ENCODE measurements at regions not wholly inside any gene's neighbourhood (a gene's known extent, or its start where the extent isn't known, plus 50 kb on each side); places are given as distances from the start of the nearest gene placed in this dataset.

- no peak overlapping the region for H3K4me3 Mint-ChIP-seq
- DNase-seq = no peak
- peaks cover 8% of the 10 kb centered on the region for H3K4me1 Mint-ChIP-seq
- no peaks in the 10 kb centered on the region for H3K36me3 Mint-ChIP-seq
- H3K27me3 Mint-ChIP-seq = peaks cover 13% of the 10 kb centered on the region
- no peak overlapping the region for H3K27ac Mint-ChIP-seq
- H3K9me3 Mint-ChIP-seq = no peaks in the 10 kb centered on the region
Observed at GRCh38 chr2:42905341-42906110, 113.1 kb upstream of the HAAO start.

- no peaks in the 10 kb centered on the region for H3K9me3 Mint-ChIP-seq
- no peak for DNase-seq
- H3K36me3 Mint-ChIP-seq = no peaks in the 10 kb centered on the region
- H3K27ac Mint-ChIP-seq = no peak overlapping the region
- H3K27me3 Mint-ChIP-seq = peaks cover 13% of the 10 kb centered on the region
- no peak overlapping the region for H3K4me3 Mint-ChIP-seq
- H3K4me1 Mint-ChIP-seq = peaks cover 8% of the 10 kb centered on the region
Observed at GRCh38 chr2:42904576-42904876, 112.1 kb upstream of the HAAO start.

- Mint-ChIP-seq H3K4me1 (peaks cover 8% of the 10 kb centered on the region), H3K4me3 (no peak overlapping the region), H3K27ac (no peak overlapping the region), H3K36me3 (no peaks in the 10 kb centered on the region), H3K9me3 (no peaks in the 10 kb centered on the region), H3K27me3 (peaks cover 13% of the 10 kb centered on the region)
- DNase-seq = no peak
Observed at GRCh38 chr2:42903821-42904575, 111.6 kb upstream of the HAAO start.

GRCh38 chr2:42902939-42903709 lies 110.7 kb upstream of the HAAO start:
- no peaks in the 10 kb centered on the region for H3K36me3 Mint-ChIP-seq
- no peak overlapping the region for H3K27ac Mint-ChIP-seq
- peaks cover 13% of the 10 kb centered on the region for H3K27me3 Mint-ChIP-seq
- peaks cover 8% of the 10 kb centered on the region for H3K4me1 Mint-ChIP-seq
- H3K4me3 Mint-ChIP-seq = no peak overlapping the region
- no peak for DNase-seq
- no peaks in the 10 kb centered on the region for H3K9me3 Mint-ChIP-seq

GRCh38 chr2:42901076-42901640 lies 108.8 kb upstream of the HAAO start:
- H3K36me3 Mint-ChIP-seq = no peaks in the 10 kb centered on the region
- H3K4me1 Mint-ChIP-seq = peaks cover 8% of the 10 kb centered on the region
- DNase-seq = no peak
- peaks cover 6% of the 10 kb centered on the region for H3K27me3 Mint-ChIP-seq
- no peaks in the 10 kb centered on the region for H3K9me3 Mint-ChIP-seq
- no peak overlapping the region for H3K4me3 Mint-ChIP-seq
- H3K27ac Mint-ChIP-seq = no peak overlapping the region

GRCh38 chr2:42900289-42900891 lies 108.0 kb upstream of the HAAO start:
- H3K4me1 Mint-ChIP-seq = peaks cover 5% of the 10 kb centered on the region
- no peaks in the 10 kb centered on the region for H3K9me3 Mint-ChIP-seq
- no peaks in the 10 kb centered on the region for H3K36me3 Mint-ChIP-seq
- DNase-seq = no peak
- no peak overlapping the region for H3K4me3 Mint-ChIP-seq
- no peaks in the 10 kb centered on the region for H3K27me3 Mint-ChIP-seq
- H3K27ac Mint-ChIP-seq = no peak overlapping the region

- no peak overlapping the region for H3K27ac Mint-ChIP-seq
Observed at GRCh38 chr2:42897358-42897757, 105.0 kb upstream of the HAAO start.

GRCh38 chr2:42895791-42896135 lies 103.4 kb upstream of the HAAO start:
- Mint-ChIP-seq H3K27me3 (no peaks in the 10 kb centered on the region), H3K9me3 (no peaks in the 10 kb centered on the region), H3K36me3 (no peaks in the 10 kb centered on the region), H3K4me1 (peaks cover 2% of the 10 kb centered on the region), H3K27ac (no peak overlapping the region), H3K4me3 (no peak overlapping the region)
- no peak for DNase-seq

More at GRCh38 chr2:42897358-42897757, 105.0 kb upstream of the HAAO start:
- H3K9me3 Mint-ChIP-seq = no peaks in the 10 kb centered on the region
- peaks cover 7% of the 10 kb centered on the region for H3K4me1 Mint-ChIP-seq
- DNase-seq = no peak
- H3K36me3 Mint-ChIP-seq = no peaks in the 10 kb centered on the region
- no peaks in the 10 kb centered on the region for H3K27me3 Mint-ChIP-seq
- no peak overlapping the region for H3K4me3 Mint-ChIP-seq

- Mint-ChIP-seq H3K27ac (no peak overlapping the region), H3K4me3 (no peak overlapping the region), H3K9me3 (no peaks in the 10 kb centered on the region), H3K36me3 (no peaks in the 10 kb centered on the region), H3K4me1 (peaks cover 2% of the 10 kb centered on the region), H3K27me3 (no peaks in the 10 kb centered on the region)
- no peak for DNase-seq
Observed at GRCh38 chr2:42895134-42895790, 102.9 kb upstream of the HAAO start.

- Mint-ChIP-seq H3K9me3 (no peaks in the 10 kb centered on the region), H3K4me3 (no peak overlapping the region), H3K27ac (no peak overlapping the region), H3K4me1 (peaks cover 2% of the 10 kb centered on the region), H3K36me3 (no peaks in the 10 kb centered on the region), H3K27me3 (no peaks in the 10 kb centered on the region)
- no peak for DNase-seq
Observed at GRCh38 chr2:42893047-42893758, 100.8 kb upstream of the HAAO start.

- Mint-ChIP-seq H3K27me3 (no peaks in the 10 kb centered on the region), H3K36me3 (no peaks in the 10 kb centered on the region), H3K4me3 (no peak overlapping the region), H3K9me3 (no peaks in the 10 kb centered on the region), H3K4me1 (peaks cover 2% of the 10 kb centered on the region), H3K27ac (no peak overlapping the region)
- no peak for DNase-seq
Observed at GRCh38 chr2:42890791-42891355, 98.5 kb upstream of the HAAO start.

- no peaks in the 10 kb centered on the region for H3K36me3 Mint-ChIP-seq
- no peaks in the 10 kb centered on the region for H3K27me3 Mint-ChIP-seq
- H3K4me3 Mint-ChIP-seq = no peak overlapping the region
- no peak for DNase-seq
- H3K27ac Mint-ChIP-seq = no peak overlapping the region
- H3K4me1 Mint-ChIP-seq = no peaks in the 10 kb centered on the region
- H3K9me3 Mint-ChIP-seq = no peaks in the 10 kb centered on the region
Observed at GRCh38 chr2:42888321-42889245, 96.2 kb upstream of the HAAO start.

- Mint-ChIP-seq H3K36me3 (no peaks in the 10 kb centered on the region), H3K27me3 (no peaks in the 10 kb centered on the region), H3K4me3 (no peak overlapping the region), H3K4me1 (peaks cover 5% of the 10 kb centered on the region), H3K27ac (no peak overlapping the region), H3K9me3 (peaks cover under 1% of the 10 kb centered on the region)
- DNase-seq = no peak
Observed at GRCh38 chr2:42886921-42887320, 94.5 kb upstream of the HAAO start.
